HAP-1 (cell line): ENCODE measurements at regions not wholly inside any gene's neighbourhood (a gene's known extent, or its start where the extent isn't known, plus 50 kb on each side); places are given as distances from the start of the nearest gene placed in this dataset.

ENCODE experiments used
- DNase-seq, 2 experiments: peaks; one replicate each; pipeline ENCODE4 v3.0.0-alpha.2; 2016 to 2020; ENCODE audit warnings: low spot score in 2 of 2
- H3K27me3 ChIP-seq: fragments of 250-450 bp; sonication (Bioruptor Pico); 2 replicates; pipeline ENCODE4 v1.5.1; 2020; ENCODE audit warnings: low read depth, mild to moderate bottlenecking, moderate library complexity
- H3K36me3 ChIP-seq: fragments of 250-450 bp; sonication (Bioruptor Pico); replicated peaks from 2 replicates; pipeline ENCODE4 v1.5.1; 2020; ENCODE audit warnings: mild to moderate bottlenecking
- H3K4me1 ChIP-seq: fragments of 250-450 bp; sonication (Bioruptor Pico); 2 replicates; pipeline ENCODE4 v1.5.1; 2020; ENCODE audit warnings: mild to moderate bottlenecking
- H3K4me3 ChIP-seq: fragments of 250-450 bp; sonication (Bioruptor Pico); 2 replicates; pipeline ENCODE4 v1.5.1; 2020; ENCODE audit warnings: mild to moderate bottlenecking, moderate library complexity
- H3K9me3 ChIP-seq: fragments of 250-450 bp; sonication (Bioruptor Pico); 2 replicates; pipeline ENCODE4 v1.5.1; 2020; ENCODE audit warnings: mild to moderate bottlenecking, moderate library complexity
- in situ Hi-C: fragments of 300-500 bp; cut with MboI; formaldehyde crosslinking; loops from 3 replicates; pipeline ENCODE4 v1.14.3; 2020; ENCODE audit warnings: low sequenced_read_pairs, inconsistent platforms, mixed read lengths

- Histone ChIP-seq H3K4me1 (no peaks in the 10 kb centered on the region), H3K9me3 (no peaks in the 10 kb centered on the region), H3K27me3 (no peaks in the 10 kb centered on the region), H3K4me3 (no peak overlapping the region), H3K36me3 (no peaks in the 10 kb centered on the region)
- in situ Hi-C loops: no loop called here
- DNase-seq: no peak
Measured at GRCh38 chr7:41096917-41097316, 606.0 kb downstream of the INHBA start.

- DNase-seq: no peak
- in situ Hi-C loops: no loop called here
- Histone ChIP-seq H3K4me1 (no peaks in the 10 kb centered on the region), H3K4me3 (no peak overlapping the region), H3K27me3 (no peaks in the 10 kb centered on the region), H3K36me3 (no peaks in the 10 kb centered on the region), H3K9me3 (no peaks in the 10 kb centered on the region)
Measured at GRCh38 chr7:41093141-41093540, 609.7 kb downstream of the INHBA start.

GRCh38 chr7:41085244-41085643 lies 617.6 kb downstream of the INHBA start:
- Histone ChIP-seq H3K4me1 (no peaks in the 10 kb centered on the region), H3K27me3 (no peaks in the 10 kb centered on the region), H3K4me3 (no peak overlapping the region), H3K36me3 (no peaks in the 10 kb centered on the region), H3K9me3 (no peaks in the 10 kb centered on the region)
- no peak for DNase-seq
- in situ Hi-C loops: no loop called here

- Histone ChIP-seq H3K36me3 (no peaks in the 10 kb centered on the region), H3K4me1 (no peaks in the 10 kb centered on the region), H3K4me3 (no peak overlapping the region), H3K27me3 (no peaks in the 10 kb centered on the region), H3K9me3 (no peaks in the 10 kb centered on the region)
- in situ Hi-C loops: no loop called here
- no peak for DNase-seq
Measured at GRCh38 chr7:41084381-41084780, 618.5 kb downstream of the INHBA start.

GRCh38 chr7:41069635-41070034 lies 633.3 kb downstream of the INHBA start:
- no peak overlapping the region for H3K4me3 ChIP-seq
- DNase-seq: no peak
- H3K4me1 ChIP-seq: no peaks in the 10 kb centered on the region
- no peaks in the 10 kb centered on the region for H3K27me3 ChIP-seq
- no peaks in the 10 kb centered on the region for H3K36me3 ChIP-seq
- no peaks in the 10 kb centered on the region for H3K9me3 ChIP-seq
- in situ Hi-C loops: no loop called here

- in situ Hi-C loops: no loop called here
- DNase-seq: no peak
- H3K4me1 ChIP-seq: no peaks in the 10 kb centered on the region
- no peaks in the 10 kb centered on the region for H3K9me3 ChIP-seq
- no peaks in the 10 kb centered on the region for H3K27me3 ChIP-seq
- no peak overlapping the region for H3K4me3 ChIP-seq
- H3K36me3 ChIP-seq: no peaks in the 10 kb centered on the region
Measured at GRCh38 chr7:41067576-41067975, 635.3 kb downstream of the INHBA start.

GRCh38 chr7:41065663-41066062 lies 637.2 kb downstream of the INHBA start:
- no peaks in the 10 kb centered on the region for H3K36me3 ChIP-seq
- H3K4me3 ChIP-seq: no peak overlapping the region
- in situ Hi-C loops: no loop called here
- no peak for DNase-seq
- no peaks in the 10 kb centered on the region for H3K27me3 ChIP-seq
- H3K4me1 ChIP-seq: no peaks in the 10 kb centered on the region
- H3K9me3 ChIP-seq: no peaks in the 10 kb centered on the region

GRCh38 chr7:41063116-41063515 lies 639.8 kb downstream of the INHBA start:
- no peaks in the 10 kb centered on the region for H3K27me3 ChIP-seq
- DNase-seq: no peak
- no peaks in the 10 kb centered on the region for H3K4me1 ChIP-seq
- no peak overlapping the region for H3K4me3 ChIP-seq
- H3K36me3 ChIP-seq: no peaks in the 10 kb centered on the region
- in situ Hi-C loops: no loop called here
- no peaks in the 10 kb centered on the region for H3K9me3 ChIP-seq

GRCh38 chr7:41060796-41061195 lies 642.1 kb downstream of the INHBA start:
- DNase-seq: no peak
- Histone ChIP-seq H3K9me3 (no peaks in the 10 kb centered on the region), H3K4me1 (no peaks in the 10 kb centered on the region), H3K36me3 (no peaks in the 10 kb centered on the region), H3K27me3 (no peaks in the 10 kb centered on the region), H3K4me3 (no peak overlapping the region)
- in situ Hi-C loops: no loop called here

- H3K4me3 ChIP-seq: no peak overlapping the region
- no peaks in the 10 kb centered on the region for H3K4me1 ChIP-seq
- no peaks in the 10 kb centered on the region for H3K36me3 ChIP-seq
- in situ Hi-C loops: no loop called here
- no peaks in the 10 kb centered on the region for H3K27me3 ChIP-seq
- DNase-seq: no peak
- H3K9me3 ChIP-seq: no peaks in the 10 kb centered on the region
Measured at GRCh38 chr7:41059796-41060195, 643.1 kb downstream of the INHBA start.

GRCh38 chr7:41058986-41059741 lies 643.7 kb downstream of the INHBA start:
- no peaks in the 10 kb centered on the region for H3K27me3 ChIP-seq
- H3K4me3 ChIP-seq: no peak overlapping the region
- H3K36me3 ChIP-seq: no peaks in the 10 kb centered on the region
- in situ Hi-C loops: no loop called here
- H3K4me1 ChIP-seq: no peaks in the 10 kb centered on the region
- no peak for DNase-seq
- H3K9me3 ChIP-seq: no peaks in the 10 kb centered on the region

- DNase-seq: no peak
- in situ Hi-C loops: no loop called here
- Histone ChIP-seq H3K4me1 (no peaks in the 10 kb centered on the region), H3K27me3 (no peaks in the 10 kb centered on the region), H3K36me3 (no peaks in the 10 kb centered on the region), H3K4me3 (no peak overlapping the region), H3K9me3 (no peaks in the 10 kb centered on the region)
Measured at GRCh38 chr7:41054960-41055661, 647.8 kb downstream of the INHBA start.

GRCh38 chr7:41053820-41054219 lies 649.1 kb downstream of the INHBA start:
- DNase-seq: no peak
- no peak overlapping the region for H3K4me3 ChIP-seq
- H3K27me3 ChIP-seq: no peaks in the 10 kb centered on the region
- no peaks in the 10 kb centered on the region for H3K4me1 ChIP-seq
- H3K9me3 ChIP-seq: no peaks in the 10 kb centered on the region
- in situ Hi-C loops: no loop called here
- no peaks in the 10 kb centered on the region for H3K36me3 ChIP-seq

- no peaks in the 10 kb centered on the region for H3K9me3 ChIP-seq
- H3K4me3 ChIP-seq: no peak overlapping the region
- in situ Hi-C loops: no loop called here
- DNase-seq: no peak
- no peaks in the 10 kb centered on the region for H3K27me3 ChIP-seq
- H3K4me1 ChIP-seq: no peaks in the 10 kb centered on the region
- H3K36me3 ChIP-seq: no peaks in the 10 kb centered on the region
Measured at GRCh38 chr7:41052736-41053135, 650.2 kb downstream of the INHBA start.
